H1 (cell line): ENCODE measurements at regions not wholly inside any gene's neighbourhood (a gene's known extent, or its start where the extent isn't known, plus 50 kb on each side); places are given as distances from the start of the nearest gene placed in this dataset.

Experiments
- BCL11A ChIP-seq, 2 experiments: IDR thresholded peaks; one replicate each; pipeline ENCODE4 v1.6.1; 2011; ENCODE audit warnings: low read depth in 2 of 2, low read length in 2 of 2, mild to moderate bottlenecking in 2 of 2
- CHD2 ChIP-seq: IDR thresholded peaks from 2 replicates; pipeline ENCODE4 v1.6.1; 2012; ENCODE audit warnings: low read length, improper control_type of control experiment
- CTCF ChIP-seq, 3 experiments: IDR thresholded peaks; 1 replicate in 2 of 3; 2 replicates in 1 of 3; pipeline versions ENCODE4 v1.5.1 to v1.6.1; 2011; ENCODE audit warnings: low read length in 3 of 3, mild to moderate bottlenecking in 3 of 3, inconsistent platforms in 2 of 3, low read depth in 1 of 3, moderate library complexity in 1 of 3; ENCODE audit not compliant: insufficient read depth in 1 of 3; ENCODE audit errors: control extremely low read depth in 1 of 3
- GABPA ChIP-seq: IDR thresholded peaks from 2 replicates; pipeline ENCODE4 v1.6.1; 2011; ENCODE audit warnings: mild to moderate bottlenecking, low read length, moderate library complexity, borderline replicate concordance; ENCODE audit not compliant: insufficient read depth
- GTF2F1 ChIP-seq: IDR thresholded peaks from 2 replicates; pipeline ENCODE4 v1.6.1; 2012; ENCODE audit warnings: low read depth, low read length, improper control_type of control experiment, borderline replicate concordance
- POLR2A ChIP-seq, 2 experiments: IDR thresholded peaks; 1 replicate in 1 of 2; 2 replicates in 1 of 2; pipeline ENCODE4 v1.6.1; 2011; ENCODE audit warnings: low read depth in 2 of 2, low read length in 2 of 2, mild to moderate bottlenecking in 2 of 2; ENCODE audit errors: control extremely low read depth in 1 of 2
- SAP30 ChIP-seq: fragments of 300-600 bp; sonication (generic); IDR thresholded peaks from 2 replicates; pipeline ENCODE4 v1.7.1; 2012; ENCODE audit warnings: low read length, moderate library complexity, mild to moderate bottlenecking, inconsistent platforms; ENCODE audit not compliant: insufficient read depth, insufficient replicate concordance
- TEAD4 ChIP-seq: IDR thresholded peaks from 2 replicates; pipeline ENCODE4 v1.6.1; 2012; ENCODE audit warnings: low read depth, low read length, inconsistent platforms, mixed read lengths

DNA sequence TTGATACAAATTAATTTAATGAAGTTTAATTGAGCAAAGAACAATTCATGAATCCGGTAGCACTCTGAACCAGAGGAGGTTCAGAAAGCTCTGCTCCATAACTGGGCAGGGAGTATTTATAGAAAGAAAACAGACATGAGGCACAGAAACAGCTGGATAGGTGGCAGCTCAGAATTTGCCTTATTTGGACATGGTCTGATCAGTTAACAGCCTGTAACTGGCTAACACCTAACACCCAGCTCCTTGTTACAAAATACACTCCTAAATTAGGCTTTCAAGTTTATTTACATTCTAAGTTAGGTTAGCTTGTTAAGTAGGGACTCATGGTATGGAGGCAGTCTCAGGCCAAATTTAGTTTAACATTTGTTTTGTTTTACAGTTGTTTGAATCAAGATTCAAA, 67.8 kb upstream of the TMCC3 start:
- TF ChIP-seq POLR2A (IDR thresholded peaks at IDR 0.05; ENCODE audit: control extremely low read depth in 1 of 2, low read depth in 2 of 2, low read length in 2 of 2) (no peak), CTCF (IDR thresholded peaks at IDR 0.05; ENCODE audit: control extremely low read depth in 1 of 3, insufficient read depth in 1 of 3, low read depth in 1 of 3, low read length in 3 of 3) (no peak), GTF2F1 (no peak), GABPA (no peak), TEAD4 (no peak), BCL11A (IDR thresholded peaks at IDR 0.05; ENCODE audit: low read depth in 2 of 2, low read length in 2 of 2) (no peak), SAP30 (no peak), CHD2 (no peak)
